HUES64 (cell line): ENCODE measurements at regions not wholly inside any gene's neighbourhood (a gene's known extent, or its start where the extent isn't known, plus 50 kb on each side); places are given as distances from the start of the nearest gene placed in this dataset.

Experiments used
- H3K27ac ChIP-seq: 2 replicates; pipeline ENCODE4 v1.7.0; 2013; ENCODE audit warnings: low read depth, low read length, inconsistent platforms
- H3K27me3 ChIP-seq: 2 replicates; pipeline ENCODE4 v1.6.1; 2013; ENCODE audit warnings: mild to moderate bottlenecking, low read length; ENCODE audit not compliant: insufficient read depth
- H3K36me3 ChIP-seq: 2 replicates; pipeline ENCODE4 v1.6.1; 2013; ENCODE audit warnings: mild to moderate bottlenecking, low read length; ENCODE audit not compliant: insufficient read depth
- H3K4me1 ChIP-seq: 2 replicates; pipeline ENCODE4 v1.6.1; 2013; ENCODE audit warnings: mild to moderate bottlenecking, low read length, moderate library complexity; ENCODE audit not compliant: insufficient read depth
- H3K4me3 ChIP-seq: 2 replicates; pipeline ENCODE4 v1.5.1; 2013; ENCODE audit warnings: mild to moderate bottlenecking, low read length, moderate library complexity
- H3K9ac ChIP-seq: 2 replicates; pipeline ENCODE4 v1.6.1; 2013; ENCODE audit warnings: mild to moderate bottlenecking, low read depth, low read length
- H3K9me3 ChIP-seq: 2 replicates; pipeline ENCODE4 v1.6.1; 2013; ENCODE audit warnings: low read depth, low read length; ENCODE audit not compliant: insufficient read depth
- WGBS: fragments of 150-250, 120-280 bp; methylation state at CpG from one replicate; pipeline ENCODE4 v1.1.7; 2013; ENCODE audit warnings: missing lambda C conversion rate; 5-methylcytosine and 5-hydroxymethylcytosine counted together

- no peak overlapping the region for H3K9ac ChIP-seq
- H3K4me3 ChIP-seq = no peak overlapping the region
- H3K27ac ChIP-seq = no peak overlapping the region
- H3K4me1 ChIP-seq = no peaks in the 10 kb centered on the region
- 85% methylated on average over 1 of the region's 1 CpG for WGBS
- peaks cover 9% of the 10 kb centered on the region; the same call in 1 of the 2 replicates for H3K9me3 ChIP-seq
- H3K27me3 ChIP-seq = no peaks in the 10 kb centered on the region
- no peaks in the 10 kb centered on the region for H3K36me3 ChIP-seq
These were observed 143.2 kb downstream of the P2RY1 start for GRCh38 chr3:152978152-152978551.

GRCh38 chr3:152997526-152997925 lies 162.6 kb downstream of the P2RY1 start:
- Histone ChIP-seq H3K36me3 (no peaks in the 10 kb centered on the region), H3K4me1 (no peaks in the 10 kb centered on the region), H3K9ac (no peak overlapping the region), H3K4me3 (no peak overlapping the region), H3K9me3 (no peaks in the 10 kb centered on the region), H3K27ac (no peak overlapping the region), H3K27me3 (no peaks in the 10 kb centered on the region)
- 100% methylated on average over 2 of the region's 2 CpGs for WGBS

GRCh38 chr3:152998591-152998990 lies 163.4 kb upstream of the RAP2B start:
- no peaks in the 10 kb centered on the region for H3K9me3 ChIP-seq
- no peak overlapping the region for H3K27ac ChIP-seq
- no peaks in the 10 kb centered on the region for H3K36me3 ChIP-seq
- no peaks in the 10 kb centered on the region for H3K27me3 ChIP-seq
- WGBS = 84% methylated on average over 4 of the region's 4 CpGs
- no peak overlapping the region for H3K4me3 ChIP-seq
- 0 out of 2 replicates have a peak, but pooled peaks cover 5% of the 10 kb centered on the region for H3K4me1 ChIP-seq
- no peak overlapping the region for H3K9ac ChIP-seq

GRCh38 chr3:153000325-153000724 lies 161.7 kb upstream of the RAP2B start:
- Histone ChIP-seq H3K27ac (no peak overlapping the region), H3K4me3 (no peak overlapping the region), H3K9me3 (no peaks in the 10 kb centered on the region), H3K9ac (no peak overlapping the region), H3K4me1 (0 out of 2 replicates have a peak, but pooled peaks cover 5% of the 10 kb centered on the region), H3K36me3 (no peaks in the 10 kb centered on the region), H3K27me3 (no peaks in the 10 kb centered on the region)
- no CpG with 5 or more reads among the region's 2 CpGs for WGBS

GRCh38 chr3:153001210-153002078 lies 160.6 kb upstream of the RAP2B start:
- H3K27me3 ChIP-seq = no peaks in the 10 kb centered on the region
- H3K27ac ChIP-seq = no peak overlapping the region
- 0 out of 2 replicates have a peak, but pooled peaks cover 5% of the 10 kb centered on the region for H3K4me1 ChIP-seq
- no peak overlapping the region for H3K9ac ChIP-seq
- H3K9me3 ChIP-seq = no peaks in the 10 kb centered on the region
- no peaks in the 10 kb centered on the region for H3K36me3 ChIP-seq
- WGBS = 100% methylated on average over 1 of the region's 4 CpGs
- no peak overlapping the region for H3K4me3 ChIP-seq

GRCh38 chr3:153003441-153003840 lies 158.6 kb upstream of the RAP2B start:
- H3K27ac ChIP-seq = no peak overlapping the region
- 0 out of 2 replicates have a peak, but pooled peaks cover 5% of the 10 kb centered on the region for H3K4me1 ChIP-seq
- H3K27me3 ChIP-seq = no peaks in the 10 kb centered on the region
- no peak overlapping the region for H3K4me3 ChIP-seq
- H3K36me3 ChIP-seq = no peaks in the 10 kb centered on the region
- no peaks in the 10 kb centered on the region for H3K9me3 ChIP-seq
- WGBS = 94% methylated on average over 1 of the region's 2 CpGs
- H3K9ac ChIP-seq = no peak overlapping the region

GRCh38 chr3:153003862-153004261 lies 158.2 kb upstream of the RAP2B start:
- H3K36me3 ChIP-seq = no peaks in the 10 kb centered on the region
- H3K4me1 ChIP-seq = 0 out of 2 replicates have a peak, but pooled peaks cover 5% of the 10 kb centered on the region
- no peak overlapping the region for H3K9ac ChIP-seq
- H3K9me3 ChIP-seq = no peaks in the 10 kb centered on the region
- 100% methylated on average over 1 of the region's 1 CpG for WGBS
- no peak overlapping the region for H3K4me3 ChIP-seq
- H3K27me3 ChIP-seq = no peaks in the 10 kb centered on the region
- no peak overlapping the region for H3K27ac ChIP-seq

- Histone ChIP-seq H3K27ac (no peak overlapping the region), H3K36me3 (no peaks in the 10 kb centered on the region), H3K4me1 (0 out of 2 replicates have a peak, but pooled peaks cover 2% of the 10 kb centered on the region), H3K9ac (no peak overlapping the region), H3K4me3 (no peak overlapping the region), H3K27me3 (no peaks in the 10 kb centered on the region), H3K9me3 (no peaks in the 10 kb centered on the region)
- 77% methylated on average over 2 of the region's 3 CpGs for WGBS
These were observed 153.8 kb upstream of the RAP2B start for GRCh38 chr3:153008226-153008625.

- WGBS = 96% methylated on average over 5 of the region's 5 CpGs
- Histone ChIP-seq H3K9me3 (no peaks in the 10 kb centered on the region), H3K4me3 (no peak overlapping the region), H3K27ac (no peak overlapping the region), H3K27me3 (no peaks in the 10 kb centered on the region), H3K9ac (no peak overlapping the region), H3K36me3 (no peaks in the 10 kb centered on the region), H3K4me1 (no peaks in the 10 kb centered on the region)
These were observed 138.1 kb upstream of the RAP2B start for GRCh38 chr3:153023896-153024295.

GRCh38 chr3:153026026-153026425 lies 136.0 kb upstream of the RAP2B start:
- Histone ChIP-seq H3K9me3 (no peaks in the 10 kb centered on the region), H3K9ac (no peak overlapping the region), H3K27ac (no peak overlapping the region), H3K4me1 (no peaks in the 10 kb centered on the region), H3K4me3 (no peak overlapping the region), H3K36me3 (no peaks in the 10 kb centered on the region), H3K27me3 (no peaks in the 10 kb centered on the region)
- WGBS = no CpG with 5 or more reads among the region's 3 CpGs

- no peaks in the 10 kb centered on the region for H3K36me3 ChIP-seq
- no peak overlapping the region for H3K9ac ChIP-seq
- H3K4me1 ChIP-seq = no peaks in the 10 kb centered on the region
- H3K4me3 ChIP-seq = no peak overlapping the region
- no peaks in the 10 kb centered on the region for H3K9me3 ChIP-seq
- H3K27me3 ChIP-seq = no peaks in the 10 kb centered on the region
- 97% methylated on average over 6 of the region's 6 CpGs for WGBS
- no peak overlapping the region for H3K27ac ChIP-seq
These were observed 133.6 kb upstream of the RAP2B start for GRCh38 chr3:153028381-153028780.
